ENCODE measurements at regions not wholly inside any gene's neighbourhood (a gene's known extent, or its start where the extent isn't known, plus 50 kb on each side); places are given as distances from the start of the nearest gene placed in this dataset.

DNA sequence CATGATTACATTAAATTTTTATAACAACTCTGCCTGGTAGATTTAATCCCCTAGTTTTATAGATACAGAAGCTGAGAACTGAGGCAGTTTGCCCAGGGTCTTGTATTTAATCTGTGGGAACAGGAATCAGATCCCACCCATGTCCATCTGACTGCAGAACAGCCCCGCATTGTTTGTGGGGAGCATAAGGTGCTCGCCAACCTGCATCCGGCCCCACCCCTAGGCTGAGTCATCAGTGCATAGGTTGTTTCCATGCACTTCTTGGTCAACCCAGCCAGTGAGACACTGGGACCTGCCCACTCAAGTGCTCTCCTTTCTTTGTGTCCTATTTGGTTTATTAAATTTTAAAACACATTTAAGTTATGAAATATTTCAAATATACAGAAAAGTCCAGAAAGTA, 266.2 kb downstream of the OPA1 start:
- TF ChIP-seq, protein P1, sequence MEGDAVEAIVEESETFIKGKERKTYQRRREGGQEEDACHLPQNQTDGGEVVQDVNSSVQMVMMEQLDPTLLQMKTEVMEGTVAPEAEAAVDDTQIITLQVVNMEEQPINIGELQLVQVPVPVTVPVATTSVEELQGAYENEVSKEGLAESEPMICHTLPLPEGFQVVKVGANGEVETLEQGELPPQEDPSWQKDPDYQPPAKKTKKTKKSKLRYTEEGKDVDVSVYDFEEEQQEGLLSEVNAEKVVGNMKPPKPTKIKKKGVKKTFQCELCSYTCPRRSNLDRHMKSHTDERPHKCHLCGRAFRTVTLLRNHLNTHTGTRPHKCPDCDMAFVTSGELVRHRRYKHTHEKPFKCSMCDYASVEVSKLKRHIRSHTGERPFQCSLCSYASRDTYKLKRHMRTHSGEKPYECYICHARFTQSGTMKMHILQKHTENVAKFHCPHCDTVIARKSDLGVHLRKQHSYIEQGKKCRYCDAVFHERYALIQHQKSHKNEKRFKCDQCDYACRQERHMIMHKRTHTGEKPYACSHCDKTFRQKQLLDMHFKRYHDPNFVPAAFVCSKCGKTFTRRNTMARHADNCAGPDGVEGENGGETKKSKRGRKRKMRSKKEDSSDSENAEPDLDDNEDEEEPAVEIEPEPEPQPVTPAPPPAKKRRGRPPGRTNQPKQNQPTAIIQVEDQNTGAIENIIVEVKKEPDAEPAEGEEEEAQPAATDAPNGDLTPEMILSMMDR (IDR thresholded peaks at IDR 0.05; ENCODE audit: low read depth, low read length, missing input control) = no peak
- TF ChIP-seq EGR1 (IDR thresholded peaks at IDR 0.05; ENCODE audit: low read depth in 2 of 2) = no peak
- TF ChIP-seq SP1 (IDR thresholded peaks at IDR 0.05) = no peak
- no peak for TF ChIP-seq GABPA (IDR thresholded peaks at IDR 0.05 in 1 of 2, conservative IDR thresholded peaks at IDR 0.05 in 1 of 2)
- TF ChIP-seq, protein P2, sequence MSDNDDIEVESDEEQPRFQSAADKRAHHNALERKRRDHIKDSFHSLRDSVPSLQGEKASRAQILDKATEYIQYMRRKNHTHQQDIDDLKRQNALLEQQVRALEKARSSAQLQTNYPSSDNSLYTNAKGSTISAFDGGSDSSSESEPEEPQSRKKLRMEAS (IDR thresholded peaks at IDR 0.05) = no peak
- TF ChIP-seq, protein P3, sequence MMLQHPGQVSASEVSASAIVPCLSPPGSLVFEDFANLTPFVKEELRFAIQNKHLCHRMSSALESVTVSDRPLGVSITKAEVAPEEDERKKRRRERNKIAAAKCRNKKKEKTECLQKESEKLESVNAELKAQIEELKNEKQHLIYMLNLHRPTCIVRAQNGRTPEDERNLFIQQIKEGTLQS (IDR thresholded peaks at IDR 0.05) = no peak
- TF ChIP-seq YY1 (IDR thresholded peaks at IDR 0.05) = no peak
- no peak for TF ChIP-seq TAF1 (conservative IDR thresholded peaks at IDR 0.05)

Data from liver (tissue), 3 donors.